SK-N-SH (cell line): ENCODE measurements at regions not wholly inside any gene's neighbourhood (a gene's known extent, or its start where the extent isn't known, plus 50 kb on each side); places are given as distances from the start of the nearest gene placed in this dataset.

Source experiments
- CTCF ChIA-PET: fragments of 300-600, 350-600 bp; formaldehyde crosslinking; extraction: SDS; loops from one replicate; lab custom pipeline; 2021; lab: Yijun Ruan, JAX
- POLR2A ChIA-PET: fragments of 350-600 bp; sonication (Branson Sonifier 250); formaldehyde crosslinking; extraction: SDS; loops from one replicate; lab custom pipeline; 2020; ENCODE audit warnings: antibody characterized with exemption, inconsistent platforms; lab: Yijun Ruan, JAX
- DNase-seq: peaks from one replicate; pipeline ENCODE4 v3.0.0; 2012
- H2AFZ ChIP-seq: fragments of 200-600 bp; sonication (generic); 2 replicates; pipeline ENCODE4 v1.8.1; 2016; ENCODE audit warnings: antibody characterized with exemption, mild to moderate bottlenecking, low read depth
- H3F3A ChIP-seq: fragments of 200-600 bp; sonication (generic); replicated peaks from 2 replicates; pipeline ENCODE3; 2016; ENCODE audit warnings: antibody characterized with exemption, mild to moderate bottlenecking; ENCODE audit not compliant: insufficient read depth
- H3K27ac ChIP-seq, 2 experiments: fragments of 200-500 bp in 1 of 2; fragments of 200-600 bp in 1 of 2; sonication (Bioruptor generic) in 1 of 2; sonication (generic), shearing (Covaris generic) in 1 of 2; 2 replicates each; pipeline versions ENCODE4 v1.5.1 to v1.6.1; 2014 to 2016; ENCODE audit warnings: low read depth in 2 of 2, inconsistent platforms in 1 of 2, low read length in 1 of 2, mild to moderate bottlenecking in 1 of 2, mixed read lengths in 1 of 2
- H3K27me3 ChIP-seq: fragments of 200-600 bp; sonication (generic), shearing (Covaris generic); 2 replicates; pipeline ENCODE4 v1.6.1; 2016; ENCODE audit warnings: mixed run types; ENCODE audit not compliant: insufficient read depth
- H3K36me3 ChIP-seq, 2 experiments: fragments of 200-500 bp in 1 of 2; fragments of 200-600 bp in 1 of 2; sonication (Bioruptor generic) in 1 of 2; sonication (generic) in 1 of 2; replicated peaks in 1 of 2; 2 replicates each; pipeline versions ENCODE3 to v1.5.1; 2014 to 2016; ENCODE audit warnings: low read length in 1 of 2, mild to moderate bottlenecking in 1 of 2; ENCODE audit not compliant: insufficient read depth in 2 of 2, control insufficient read depth in 1 of 2
- H3K4me1 ChIP-seq, 2 experiments: fragments of 200-500 bp in 1 of 2; fragments of 200-600 bp in 1 of 2; sonication (Bioruptor generic) in 1 of 2; sonication (generic), shearing (Covaris generic) in 1 of 2; 2 replicates each; pipeline versions ENCODE4 v1.5.1 to v1.6.1; 2014 to 2016; ENCODE audit warnings: low read depth in 1 of 2, low read length in 1 of 2, mixed run types in 1 of 2; ENCODE audit not compliant: insufficient read depth in 2 of 2, control insufficient read depth in 1 of 2
- H3K4me2 ChIP-seq: fragments of 200-600 bp; sonication (generic), shearing (Covaris generic); 2 replicates; pipeline ENCODE4 v1.6.1; 2017; ENCODE audit warnings: mixed run types
- H3K4me3 ChIP-seq, 2 experiments: fragments of 200-500 bp in 1 of 2; fragments of 200-600 bp in 1 of 2; sonication (Bioruptor generic) in 1 of 2; sonication (generic), shearing (Covaris generic) in 1 of 2; 2 replicates each; pipeline versions ENCODE4 v1.5.1 to v1.8.1; 2014 to 2016; ENCODE audit warnings: low read depth in 2 of 2, inconsistent platforms in 1 of 2, low read length in 1 of 2, mild to moderate bottlenecking in 1 of 2, mixed read lengths in 1 of 2, moderate library complexity in 1 of 2
- H3K79me2 ChIP-seq: fragments of 200-600 bp; sonication (generic); 2 replicates; pipeline ENCODE4 v1.8.1; 2017; ENCODE audit warnings: mild to moderate bottlenecking; ENCODE audit not compliant: insufficient read depth
- H3K9ac ChIP-seq: fragments of 200-600 bp; sonication (generic); 2 replicates; pipeline ENCODE4 v1.6.1; 2017; ENCODE audit warnings: mixed run types
- H3K9me2 ChIP-seq: fragments of 200-600 bp; sonication (generic); 2 replicates; pipeline ENCODE4 v1.6.1; 2017; ENCODE audit warnings: mixed run types
- H3K9me3 ChIP-seq: fragments of 200-600 bp; sonication (generic); 2 replicates; pipeline ENCODE4 v1.6.1; 2017; ENCODE audit warnings: mixed run types, mild to moderate bottlenecking, moderate library complexity
- H4K20me1 ChIP-seq: fragments of 200-600 bp; sonication (generic); 2 replicates; pipeline ENCODE4 v1.6.1; 2017; ENCODE audit warnings: mild to moderate bottlenecking, mixed run types; ENCODE audit not compliant: insufficient read depth
- EZH2phosphoT487 ChIP-seq: fragments of 200-600 bp; sonication (generic); IDR thresholded peaks from 2 replicates; pipeline ENCODE4 v1.6.1; 2017; ENCODE audit warnings: low read depth, mixed run types, mild to moderate bottlenecking, antibody characterized with exemption, moderate library complexity, borderline replicate concordance
- FOXJ3 ChIP-seq: sonication (generic); formaldehyde crosslinking; IDR thresholded peaks from 2 replicates; pipeline ENCODE4 v1.5.1; 2020; ENCODE audit warnings: mild to moderate bottlenecking, missing genetic modification reagents
- FOXM1 ChIP-seq: IDR thresholded peaks from 2 replicates; pipeline ENCODE4 v1.4.0; 2012; ENCODE audit warnings: low read depth, mild to moderate bottlenecking
- GATA2 ChIP-seq: sonication (generic); formaldehyde crosslinking; IDR thresholded peaks from 2 replicates; pipeline ENCODE4 v1.5.0; 2020; ENCODE audit warnings: mild to moderate bottlenecking, missing genetic modification reagents
- IRF3 ChIP-seq: fragments of 150-350 bp; IDR thresholded peaks from 2 replicates; pipeline ENCODE4 v1.6.1; 2016; ENCODE audit warnings: mild to moderate bottlenecking, low read depth, low read length
- MAX ChIP-seq: IDR thresholded peaks from 2 replicates; pipeline ENCODE4 v1.4.0; 2012; ENCODE audit warnings: low read depth
- MEF2A ChIP-seq: IDR thresholded peaks from 2 replicates; pipeline ENCODE4 v1.4.0; 2012; ENCODE audit warnings: low read depth, borderline replicate concordance
- PBX3 ChIP-seq: IDR thresholded peaks from 2 replicates; pipeline ENCODE4; 2012
- RAD21 ChIP-seq: IDR thresholded peaks from 2 replicates; pipeline ENCODE4 v1.6.1; 2012; ENCODE audit warnings: mild to moderate bottlenecking, low read length
- RCOR1 ChIP-seq: fragments of 150-350 bp; IDR thresholded peaks from 2 replicates; pipeline ENCODE4 v1.6.1; 2017; ENCODE audit warnings: antibody characterized with exemption, low read length
- REST ChIP-seq: IDR thresholded peaks from 2 replicates; pipeline ENCODE4 v1.6.1; 2012; ENCODE audit warnings: mild to moderate bottlenecking, low read depth, low read length, moderate library complexity
- RFX5 ChIP-seq: IDR thresholded peaks from 2 replicates; pipeline ENCODE4 v1.6.1; 2012; ENCODE audit warnings: mild to moderate bottlenecking, improper control_type of control experiment, low read length
- SMC3 ChIP-seq: IDR thresholded peaks from 2 replicates; pipeline ENCODE4 v1.6.1; 2012; ENCODE audit warnings: low read depth, low read length, improper control_type of control experiment
- TAF1 ChIP-seq: IDR thresholded peaks from 2 replicates; pipeline ENCODE4 v1.6.1; 2012; ENCODE audit warnings: low read depth, mild to moderate bottlenecking, low read length, moderate library complexity, borderline replicate concordance
- TEAD4 ChIP-seq: IDR thresholded peaks from 2 replicates; pipeline ENCODE4 v1.4.0; 2012; ENCODE audit warnings: mild to moderate bottlenecking, borderline replicate concordance; ENCODE audit not compliant: insufficient read depth
- USF1 ChIP-seq: IDR thresholded peaks from 2 replicates; pipeline ENCODE4 v1.4.0; 2012; ENCODE audit warnings: low read depth, borderline replicate concordance
- USF2 ChIP-seq: fragments of 150-350 bp; IDR thresholded peaks from 2 replicates; pipeline ENCODE4 v1.6.1; 2017; ENCODE audit warnings: antibody characterized with exemption, low read length, low read depth, borderline replicate concordance
- ZBTB33 ChIP-seq: IDR thresholded peaks from 2 replicates; pipeline ENCODE4 v1.4.0; 2012; ENCODE audit warnings: low read depth, borderline replicate concordance
- WGBS: methylation state at CpG from one replicate; pipeline ENCODE4 v1.1.6; 2017; ENCODE audit warnings: low lambda C conversion rate; 5-methylcytosine and 5-hydroxymethylcytosine counted together

- no peak for TF ChIP-seq USF1
- no peak for TF ChIP-seq GATA2 (CRISPR knock-in tag)
- TF ChIP-seq RCOR1, result no peak
- TF ChIP-seq RAD21, result no peak
- no peak for TF ChIP-seq ZBTB33
Measured at GRCh38 chr2:173462892-173463840, 108.5 kb downstream of the CDCA7 start (continued).

GRCh38 chr2:173463846-173464245 is 109.2 kb downstream of the CDCA7 start:
- Histone ChIP-seq H3K9ac (no peak overlapping the region), H3K36me3 (no peaks in the 10 kb centered on the region), H3K4me2 (no peak overlapping the region), H3F3A (no peaks in the 10 kb centered on the region), H2AFZ (no peak overlapping the region), H3K9me3 (no peaks in the 10 kb centered on the region), H3K27me3 (no peaks in the 10 kb centered on the region; the same call in 1 of the 2 replicates), H3K79me2 (no peaks in the 10 kb centered on the region), H3K27ac (no peak overlapping the region), H3K4me3 (no peak overlapping the region), H4K20me1 (no peaks in the 10 kb centered on the region), H3K9me2 (no peaks in the 10 kb centered on the region), H3K4me1 (peaks cover 0 to 6% of the 10 kb centered on the region in 2 experiments; a peak in 1 of 4 replicates)
- WGBS, result 69% methylated on average over 6 of the region's 6 CpGs
- no peak for DNase-seq
- POLR2A ChIA-PET, result no interaction called here
- CTCF ChIA-PET, result no interaction called here
- TF ChIP-seq USF2 (no peak), PBX3 (no peak), FOXM1 (no peak), MAX (no peak), GATA2 (CRISPR knock-in tag) (no peak), REST (no peak), RFX5 (no peak), IRF3 (no peak), EZH2phosphoT487 (no peak), FOXJ3 (CRISPR knock-in tag) (no peak), MEF2A (no peak), TAF1 (no peak), TEAD4 (no peak), SMC3 (no peak)
